Dedifferentiated amniotic fluid mesenchymal stem cell (primary cell): ENCODE measurements at regions not wholly inside any gene's neighbourhood (a gene's known extent, or its start where the extent isn't known, plus 50 kb on each side); places are given as distances from the start of the nearest gene placed in this dataset.

Experiments used
- DNase-seq: peaks from one replicate; pipeline ENCODE4 v3.0.0-alpha.2; 2016; ENCODE audit errors: extremely low spot score

DNA sequence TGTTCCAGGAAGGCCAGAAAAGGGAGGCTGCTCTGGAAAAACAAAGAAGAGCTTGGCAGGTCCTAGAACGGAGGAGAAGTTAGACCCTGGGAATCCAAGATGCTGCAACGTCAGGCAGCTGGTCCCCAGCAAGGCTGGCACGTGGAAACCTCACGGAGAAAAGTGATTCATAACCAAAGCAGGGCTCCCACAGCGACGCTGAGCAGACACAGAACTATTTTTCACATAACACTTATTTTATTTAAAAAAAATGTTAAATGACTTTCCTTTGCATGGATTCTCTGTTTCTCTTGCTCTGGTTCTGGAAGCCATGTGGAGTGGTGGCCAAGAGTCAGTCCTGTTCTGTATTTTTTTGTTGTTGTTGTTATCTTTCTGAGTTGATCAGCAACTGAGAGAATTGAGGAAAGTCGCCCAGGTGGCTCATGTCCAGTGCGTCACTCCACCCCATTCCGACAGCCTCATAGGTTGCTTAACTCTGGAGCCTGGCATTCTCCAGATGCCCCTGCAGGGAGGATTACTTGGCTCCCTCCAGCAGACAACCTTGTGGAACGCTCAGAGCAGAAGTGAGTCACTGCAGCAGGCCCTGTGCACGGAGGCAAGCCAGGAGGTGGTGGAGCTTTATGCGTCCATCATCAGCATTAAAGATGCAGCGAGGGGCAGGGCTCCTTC is 229.9 kb upstream of the HDAC4 start:
- peak; percentile 27 for DNase-seq

- DNase-seq: no peak
These were observed 229.3 kb upstream of the HDAC4 start for GRCh38 chr2:239629926-239630617.

GRCh38 chr2:239626961-239627592 is 226.3 kb upstream of the HDAC4 start:
- DNase-seq: no peak

DNA sequence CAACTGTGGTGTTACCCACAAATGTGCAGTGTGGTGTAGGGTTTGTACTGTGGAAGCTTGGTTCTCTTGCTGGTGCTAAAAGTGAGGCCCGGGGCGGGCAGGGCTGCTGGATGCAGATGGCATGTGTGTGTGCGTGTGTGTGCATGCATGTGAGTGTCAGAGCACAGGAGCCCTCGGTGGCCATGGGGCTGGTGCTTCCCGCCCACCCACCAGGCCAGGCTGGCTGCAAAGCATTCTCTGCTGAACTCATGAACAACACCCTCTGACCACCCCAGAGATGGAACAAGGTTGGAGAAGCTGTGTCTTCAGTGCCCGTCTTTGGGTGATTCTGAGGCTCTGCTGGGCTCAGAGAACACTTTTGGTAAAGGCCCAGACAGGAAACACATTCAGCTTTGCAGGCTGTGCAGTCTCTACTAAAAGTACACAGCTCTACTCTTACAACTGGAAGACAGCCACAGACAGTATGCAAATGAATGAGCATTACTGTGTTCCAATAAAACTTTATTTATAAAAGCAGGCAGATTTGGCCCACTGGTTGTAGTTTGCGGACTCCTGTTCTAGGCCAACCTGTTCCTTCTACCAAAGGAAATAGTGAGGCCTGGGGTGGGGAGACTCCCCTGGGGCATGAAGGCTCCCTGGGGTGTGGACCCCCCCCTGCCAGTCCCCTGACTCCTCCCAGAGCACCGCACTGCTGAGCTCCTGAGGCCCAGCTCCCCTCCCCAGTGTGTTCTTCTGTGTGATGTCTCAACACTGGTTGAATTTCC is 225.3 kb upstream of the HDAC4 start:
- DNase-seq: no peak

DNA sequence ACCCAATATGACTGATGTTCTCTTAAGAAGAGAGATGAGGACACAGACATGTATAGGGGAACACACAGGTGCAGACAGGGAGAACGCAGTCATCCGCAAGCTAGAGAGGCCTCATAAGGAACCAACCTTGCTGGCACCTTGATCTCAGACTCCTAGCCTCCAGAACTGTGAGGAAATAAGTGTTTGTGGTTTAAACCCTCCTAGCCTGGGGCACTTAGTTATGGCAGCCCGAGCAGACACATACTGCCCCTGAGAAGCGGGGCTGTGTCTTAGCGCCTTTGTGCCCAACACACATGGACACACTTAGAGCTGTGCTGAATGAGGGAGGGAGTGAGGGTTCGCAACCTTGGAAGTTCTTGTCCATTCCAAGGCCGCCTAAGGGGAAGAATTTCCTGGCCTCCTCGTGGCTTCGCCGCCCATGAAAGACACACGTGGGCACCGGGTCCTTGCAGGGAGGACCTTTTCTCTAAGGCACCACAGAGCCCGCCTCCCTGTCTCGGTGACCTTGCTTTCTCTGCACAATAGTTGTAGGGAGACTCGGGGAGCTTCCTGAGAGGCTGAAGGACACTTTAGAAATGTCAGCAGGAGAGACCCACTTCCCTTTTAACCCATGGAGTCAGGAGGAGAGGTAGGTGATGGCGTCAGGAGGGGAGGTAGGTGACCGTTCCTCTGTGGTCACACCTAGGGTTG is 224.5 kb upstream of the HDAC4 start:
- no peak for DNase-seq

DNA sequence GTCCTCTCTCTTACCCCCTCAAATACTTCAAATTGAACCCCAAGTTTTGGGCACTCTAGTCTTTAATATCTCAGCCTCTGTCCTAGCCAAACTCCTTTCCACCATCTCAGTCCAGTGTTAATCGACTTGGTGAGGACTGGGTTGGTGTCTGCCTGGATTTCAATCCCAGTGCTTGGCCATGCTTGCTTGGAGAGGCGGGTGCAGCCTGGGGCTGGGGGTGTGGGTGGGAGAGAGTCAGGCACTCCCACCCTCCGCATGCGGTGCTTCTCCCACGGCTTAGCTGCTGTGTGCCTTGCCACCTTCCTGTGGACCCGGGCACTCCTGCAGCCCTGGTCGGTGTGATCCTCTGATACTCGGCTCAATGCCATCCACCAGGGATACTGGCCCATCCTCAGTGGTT is 220.8 kb upstream of the HDAC4 start:
- no peak for DNase-seq

DNA sequence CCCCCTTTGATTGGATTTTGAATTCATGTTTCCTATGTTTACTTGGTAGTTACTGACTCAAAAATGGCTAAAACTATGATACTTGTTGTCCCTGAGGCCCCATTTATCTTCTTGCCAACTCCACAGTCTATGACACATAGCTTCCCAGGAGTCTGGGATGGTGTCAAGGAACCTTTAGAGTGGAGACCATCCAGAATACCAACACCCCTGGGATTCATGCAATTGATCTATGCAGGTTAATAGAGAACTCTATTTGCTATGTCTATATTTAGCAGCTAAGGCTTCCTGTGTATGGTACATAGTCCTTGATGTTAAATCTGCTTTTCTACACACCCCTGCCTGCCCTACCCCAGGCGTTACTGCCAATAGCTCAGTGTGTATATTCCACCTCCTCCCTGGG is 218.5 kb upstream of the HDAC4 start:
- no peak for DNase-seq

DNA sequence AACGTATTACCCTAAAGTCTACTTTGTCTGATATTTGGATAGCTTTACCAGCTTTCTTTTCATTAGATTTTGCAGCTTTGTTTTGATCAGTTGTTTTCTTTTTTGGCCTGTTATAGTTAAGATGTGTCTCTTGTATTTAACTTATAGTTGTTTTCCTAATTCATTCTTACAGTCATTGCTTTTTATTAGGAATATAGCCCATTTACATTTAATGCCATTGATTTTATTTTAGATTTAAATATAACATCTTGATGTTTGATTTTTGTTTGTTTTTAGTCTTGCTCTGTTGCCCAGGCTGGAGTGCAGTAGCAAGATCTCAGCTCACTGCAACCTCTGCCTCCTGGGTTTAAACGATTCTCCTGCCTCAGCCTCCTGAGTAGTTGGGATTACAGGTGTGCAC is 215.9 kb upstream of the HDAC4 start:
- no peak for DNase-seq

DNA sequence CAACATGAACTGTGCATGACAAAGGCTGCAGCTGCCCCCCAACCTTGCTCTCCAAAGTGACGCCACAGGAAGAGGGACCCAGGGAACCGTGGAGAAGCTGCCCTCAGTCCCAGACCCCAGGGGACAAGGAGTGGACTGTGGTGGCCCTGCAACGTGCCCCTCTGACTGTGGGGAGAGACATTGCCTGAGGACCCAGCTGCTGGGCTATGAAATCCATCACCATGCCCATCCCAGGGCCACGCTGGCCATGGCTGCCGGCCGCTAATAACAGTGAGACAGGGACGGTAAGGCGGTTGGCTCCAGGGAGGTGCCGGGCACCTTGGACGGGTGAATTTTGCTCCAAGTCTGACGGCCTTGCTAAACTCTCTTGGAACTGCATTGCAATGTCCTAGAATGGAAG is 211.3 kb upstream of the HDAC4 start:
- no peak for DNase-seq

GRCh38 chr2:239611222-239611795 is 210.5 kb upstream of the HDAC4 start:
- DNase-seq: no peak

DNA sequence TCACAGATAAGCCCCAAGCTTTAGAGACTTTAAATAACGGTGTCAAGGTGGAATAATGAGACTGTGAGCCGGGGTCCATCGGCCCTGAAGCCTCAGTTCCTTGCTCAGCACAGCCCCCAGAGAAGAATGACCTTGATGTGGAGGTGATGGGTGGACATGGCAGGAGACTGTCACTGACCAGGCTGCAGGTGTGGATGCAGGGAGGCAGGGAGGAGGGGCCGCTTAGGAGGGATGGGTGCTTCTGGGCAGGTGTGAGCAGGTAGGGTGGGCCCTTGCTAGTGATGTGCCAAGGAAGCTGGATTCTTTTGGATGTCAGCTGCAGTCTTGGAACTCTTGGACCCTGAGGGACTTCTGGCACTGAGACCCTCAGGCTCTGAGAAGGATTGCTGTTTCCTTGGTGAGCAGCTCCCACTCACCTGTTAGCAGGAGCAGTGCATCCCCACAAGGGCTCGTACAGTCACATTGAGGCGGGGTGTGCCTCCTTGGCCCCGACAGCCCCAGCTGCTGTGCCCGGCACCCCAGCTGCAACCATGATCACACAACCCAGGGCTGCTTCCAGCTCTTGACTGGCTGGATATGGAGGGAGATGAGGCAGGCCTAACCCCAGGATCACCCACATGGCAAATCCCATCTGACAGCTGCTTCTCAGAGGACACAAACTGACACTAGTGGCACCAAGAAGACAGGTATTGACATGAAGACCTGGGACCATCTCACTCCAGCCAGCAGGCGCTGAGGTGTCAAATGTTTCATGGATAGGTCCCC is 209.8 kb upstream of the HDAC4 start:
- no peak for DNase-seq

DNA sequence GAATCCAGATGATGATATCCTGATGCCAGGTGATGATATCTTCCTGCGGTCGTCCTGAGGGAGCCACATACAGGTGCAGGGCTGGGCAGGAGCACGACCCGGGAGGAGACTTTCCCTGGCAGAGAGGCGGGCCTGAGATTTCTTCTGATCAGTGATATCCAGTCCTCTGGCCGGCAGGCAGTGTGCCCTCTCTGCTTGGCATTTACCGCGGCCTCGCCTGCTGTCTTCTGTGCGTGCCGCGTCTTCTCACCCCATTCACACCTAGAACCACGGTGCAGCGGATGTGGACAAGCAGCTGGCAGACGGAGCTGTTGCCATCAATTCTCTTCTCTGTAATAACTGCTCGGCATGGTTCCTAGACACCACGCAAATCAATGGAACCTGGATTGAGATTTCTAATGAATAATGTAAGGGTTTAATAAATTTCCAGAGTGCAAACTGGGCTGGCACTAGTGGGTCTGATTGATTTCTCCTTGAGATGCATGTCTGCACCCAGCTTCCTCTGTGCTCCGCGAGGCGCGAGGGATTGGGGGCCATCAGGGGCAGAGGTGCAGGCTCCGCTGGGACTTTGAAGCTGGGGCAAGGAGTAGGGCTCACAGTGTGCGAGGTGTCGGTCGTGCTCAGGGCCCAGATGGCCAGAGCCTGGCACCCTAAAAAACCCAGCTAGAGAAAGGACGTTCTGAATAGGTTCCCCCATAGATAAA is 208.9 kb upstream of the HDAC4 start:
- no peak for DNase-seq

DNA sequence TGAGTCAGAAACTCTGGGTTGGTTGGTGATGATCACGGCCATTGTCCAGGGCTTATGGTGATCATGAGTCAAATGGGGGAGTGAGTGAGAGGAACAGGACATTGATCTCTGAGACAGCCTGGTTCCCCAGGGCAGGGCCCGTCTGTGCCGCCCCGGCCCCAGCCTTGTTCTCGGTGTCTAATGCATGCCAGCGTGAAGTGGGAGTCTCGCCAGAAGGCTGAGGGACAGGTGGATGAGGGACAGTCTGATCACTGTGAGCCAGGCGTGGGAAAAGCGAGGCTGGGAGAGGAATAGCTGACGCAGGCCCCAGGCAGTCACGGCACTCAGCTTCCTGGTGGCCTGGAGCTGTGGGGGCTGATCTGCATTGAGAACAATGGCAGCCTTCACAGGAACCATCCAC is 208.3 kb upstream of the HDAC4 start:
- no peak for DNase-seq

DNA sequence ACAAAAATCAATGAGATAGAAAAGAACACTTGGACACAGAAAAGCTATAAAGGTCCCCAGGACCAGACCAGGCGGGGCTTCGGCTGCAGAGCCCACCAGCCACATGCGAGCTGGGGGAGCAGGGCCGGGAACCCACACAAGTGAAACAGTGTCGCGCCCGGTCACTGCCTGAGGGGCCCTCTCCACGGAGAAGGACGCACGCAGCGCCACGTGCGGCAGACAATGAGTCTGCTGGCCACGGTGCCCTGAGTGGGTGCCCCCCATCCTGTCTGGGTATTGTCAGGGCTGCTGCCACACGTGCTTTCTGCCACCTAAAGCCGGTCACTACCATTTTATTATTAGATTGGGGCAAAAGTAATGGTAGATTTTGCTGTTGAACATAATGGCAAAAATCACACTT is 207.9 kb upstream of the HDAC4 start:
- no peak for DNase-seq

- no peak for DNase-seq
These were observed 207.4 kb upstream of the HDAC4 start for GRCh38 chr2:239608260-239608659.

DNA sequence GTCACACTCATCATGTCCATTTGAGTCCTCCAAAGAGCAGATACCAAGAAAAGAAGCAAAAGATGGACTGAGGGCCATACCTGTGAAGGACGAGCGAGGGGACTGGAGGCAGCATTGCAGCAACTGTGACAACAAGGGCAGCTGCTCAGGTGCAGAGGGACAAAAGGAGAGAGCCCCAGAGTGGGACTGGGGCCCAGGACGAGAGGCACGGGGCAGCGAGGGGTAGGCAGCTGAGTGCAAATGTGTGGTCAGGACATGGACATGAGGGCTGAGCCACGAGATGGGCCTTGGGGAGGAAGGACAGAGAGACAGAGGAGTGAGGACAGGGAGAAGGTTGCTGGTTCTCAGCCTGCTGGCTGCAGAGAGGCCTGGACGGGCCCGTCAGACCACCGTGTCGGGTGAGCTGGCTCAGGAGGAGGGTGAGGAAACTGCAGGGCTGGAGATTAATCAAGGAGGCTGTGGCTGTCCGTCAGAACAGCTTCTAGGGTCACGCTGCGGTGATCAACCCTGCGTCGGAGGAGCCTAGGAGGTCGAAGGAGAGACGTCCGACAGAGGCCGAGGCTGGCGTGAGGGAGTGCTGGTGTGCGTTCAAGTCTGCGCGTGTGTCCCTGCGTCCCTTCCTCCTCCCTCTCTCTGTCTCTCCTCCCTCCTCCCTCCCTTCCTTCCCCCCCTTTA is 206.8 kb upstream of the HDAC4 start:
- no peak for DNase-seq

- no peak for DNase-seq
These were observed 206.1 kb upstream of the HDAC4 start for GRCh38 chr2:239606741-239607516.

- DNase-seq: no peak
These were observed 205.2 kb upstream of the HDAC4 start for GRCh38 chr2:239605976-239606375.

DNA sequence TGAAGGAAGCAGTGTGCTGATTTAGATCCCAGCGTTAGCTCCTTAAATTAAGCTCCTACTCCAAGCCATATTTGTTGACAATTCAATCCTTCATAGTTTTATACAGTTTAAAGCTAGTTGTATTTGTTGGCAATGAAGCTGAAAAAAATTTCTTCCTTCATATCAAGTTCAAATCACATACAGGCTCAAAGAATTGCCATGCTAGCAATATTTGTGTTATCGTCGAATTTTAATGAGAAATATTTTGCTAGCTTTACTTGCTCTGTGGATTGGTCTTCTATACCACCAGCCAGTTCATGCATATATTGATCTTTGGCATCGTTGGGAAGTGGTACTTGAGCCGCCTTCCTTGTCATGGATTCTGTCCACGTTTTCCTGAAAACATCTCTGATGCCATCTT is 204.6 kb upstream of the HDAC4 start:
- no peak for DNase-seq
